GM18951 (cell line): ENCODE measurements at regions not wholly inside any gene's neighbourhood (a gene's known extent, or its start where the extent isn't known, plus 50 kb on each side); places are given as distances from the start of the nearest gene placed in this dataset.

ENCODE experiments used
- POLR2A ChIP-seq: IDR thresholded peaks from 4 replicates; pipeline ENCODE4 v1.6.1; 2011; ENCODE audit warnings: mild to moderate bottlenecking; ENCODE audit not compliant: insufficient read length, insufficient read depth; ENCODE audit errors: extremely low read depth
- in situ Hi-C: fragments of 300-500 bp; cut with MboI; formaldehyde crosslinking; loops from one replicate; pipeline ENCODE4 v1.12.0; 2022; ENCODE audit warnings: low sequenced_read_pairs, mixed read lengths, inconsistent platforms; ENCODE audit not compliant: unreplicated experiment

DNA sequence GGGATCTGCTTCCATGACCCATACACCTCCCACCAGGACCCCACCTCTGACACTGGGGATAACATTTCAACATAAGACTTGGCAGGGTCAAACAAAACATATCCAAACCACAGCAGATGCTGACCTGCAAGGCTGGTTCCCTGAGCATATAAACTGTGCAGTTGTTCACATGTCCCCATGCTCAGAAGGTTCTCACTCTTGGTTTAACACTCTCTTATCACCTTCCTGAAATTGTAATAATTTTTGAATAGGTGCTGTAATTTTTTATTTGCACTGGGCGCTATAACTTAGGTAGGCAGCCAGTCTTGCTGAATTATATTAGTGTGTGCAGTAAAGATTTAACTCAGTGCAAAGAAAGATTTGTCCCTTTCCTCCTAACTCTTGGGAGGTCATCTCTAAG, 824.8 kb upstream of the SOX9 start:
- in situ Hi-C loops: no loop called here
- TF ChIP-seq POLR2A: no peak

DNA sequence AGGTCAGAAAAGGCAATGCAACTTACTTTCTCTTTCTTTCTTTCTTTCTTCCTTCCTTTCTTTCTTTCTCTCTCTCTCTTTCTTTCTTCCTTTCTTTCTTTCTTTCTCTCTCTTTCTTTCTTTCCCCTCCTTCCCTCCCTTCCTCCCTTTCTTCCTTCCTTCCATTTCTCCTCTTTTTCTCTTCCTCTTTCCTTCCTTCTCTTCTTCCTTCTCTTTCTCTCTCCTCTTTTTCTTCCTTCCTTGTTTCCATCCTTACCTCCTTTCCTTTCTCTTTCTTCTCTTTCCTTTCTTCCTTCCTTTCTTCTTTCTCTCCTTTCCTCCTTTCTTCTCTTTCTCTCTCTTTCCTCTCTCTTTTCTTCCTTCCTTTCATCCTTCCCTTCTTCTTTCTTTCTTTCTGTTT, 819.8 kb upstream of the SOX9 start:
- no peak for TF ChIP-seq POLR2A
- in situ Hi-C loops: no loop called here

DNA sequence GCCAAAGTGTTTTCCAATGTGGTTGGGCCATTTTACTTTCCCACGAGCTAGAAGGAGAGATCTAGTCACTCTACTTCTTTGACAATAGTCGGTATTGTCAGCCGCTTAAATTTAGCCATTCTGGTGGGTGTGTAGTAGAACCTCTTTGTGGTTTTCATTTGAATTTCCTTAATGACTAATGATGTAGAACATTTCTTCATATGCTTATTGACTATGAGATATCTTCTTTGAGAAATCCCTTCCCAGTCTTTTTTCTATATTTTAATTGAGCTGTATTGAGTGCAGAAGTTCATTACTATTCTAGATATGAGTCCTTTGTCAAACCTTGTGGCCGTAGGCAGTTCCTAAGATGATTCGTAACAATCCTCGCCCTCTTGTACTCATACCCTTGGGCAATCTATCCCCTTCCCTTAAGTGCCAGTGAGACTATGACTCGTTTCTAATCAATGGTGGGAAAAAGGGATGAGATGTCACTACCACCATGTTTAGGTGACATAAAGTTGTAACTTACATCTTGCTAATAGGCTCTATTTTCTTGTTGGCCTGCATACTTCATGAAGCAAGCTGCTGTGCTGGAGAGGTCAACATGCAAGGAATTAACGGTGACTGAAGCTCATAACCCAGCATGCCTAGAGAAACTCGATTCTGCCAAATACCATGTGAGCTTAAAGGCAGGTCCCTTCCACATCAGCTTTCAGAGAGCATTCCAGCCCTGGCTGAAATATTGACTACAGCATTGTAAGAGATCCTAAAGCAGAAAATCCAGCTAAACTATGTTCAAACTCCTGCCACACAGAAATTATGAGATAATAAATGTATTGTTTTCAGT, 817.9 kb upstream of the SOX9 start:
- in situ Hi-C loops: no loop called here
- no peak for TF ChIP-seq POLR2A

GRCh38 chr17:71304498-71305158, 816.2 kb upstream of the SOX9 start:
- no peak for TF ChIP-seq POLR2A
- in situ Hi-C loops: no loop called here

GRCh38 chr17:71313866-71314265, 807.0 kb upstream of the SOX9 start:
- in situ Hi-C loops: no loop called here
- no peak for TF ChIP-seq POLR2A

GRCh38 chr17:71315568-71315967, 805.3 kb upstream of the SOX9 start:
- no peak for TF ChIP-seq POLR2A
- in situ Hi-C loops: no loop called here

DNA sequence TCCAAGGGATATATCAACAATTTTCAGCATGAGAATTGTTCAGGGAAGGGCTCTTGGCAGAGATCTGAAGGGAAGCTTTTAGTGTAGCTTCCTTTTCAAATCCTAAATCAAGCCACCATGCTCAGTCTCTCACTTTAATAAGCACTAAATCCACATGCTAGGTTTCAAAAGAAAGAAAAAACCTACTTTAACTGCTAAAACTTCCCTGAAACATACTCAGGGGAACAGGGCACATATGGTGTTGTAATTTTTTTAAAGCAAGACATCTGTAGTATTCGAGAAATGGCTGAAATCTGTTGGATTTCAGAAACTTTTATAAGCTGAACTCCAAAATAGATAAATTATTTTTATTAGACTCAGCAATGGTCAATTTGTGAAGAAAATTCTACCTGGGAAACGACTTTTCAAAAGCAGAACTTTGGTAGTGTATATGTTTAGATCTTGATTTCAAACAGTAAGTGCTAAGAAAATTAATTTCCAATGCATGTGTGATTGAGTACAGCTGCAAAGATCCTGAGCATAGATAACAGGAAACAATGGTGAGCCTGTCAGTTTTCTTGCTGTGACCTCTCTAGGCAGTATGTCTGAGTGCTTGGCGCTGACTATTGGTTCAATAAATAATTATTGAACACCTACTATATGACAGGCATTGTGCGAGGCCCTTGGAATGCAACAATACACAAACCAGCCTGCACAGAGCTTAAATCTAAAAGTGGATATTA, 804.5 kb upstream of the SOX9 start:
- no peak for TF ChIP-seq POLR2A
- in situ Hi-C loops: no loop called here

GRCh38 chr17:71320009-71320796, 800.6 kb upstream of the SOX9 start:
- TF ChIP-seq POLR2A: no peak
- in situ Hi-C loops: no loop called here

DNA sequence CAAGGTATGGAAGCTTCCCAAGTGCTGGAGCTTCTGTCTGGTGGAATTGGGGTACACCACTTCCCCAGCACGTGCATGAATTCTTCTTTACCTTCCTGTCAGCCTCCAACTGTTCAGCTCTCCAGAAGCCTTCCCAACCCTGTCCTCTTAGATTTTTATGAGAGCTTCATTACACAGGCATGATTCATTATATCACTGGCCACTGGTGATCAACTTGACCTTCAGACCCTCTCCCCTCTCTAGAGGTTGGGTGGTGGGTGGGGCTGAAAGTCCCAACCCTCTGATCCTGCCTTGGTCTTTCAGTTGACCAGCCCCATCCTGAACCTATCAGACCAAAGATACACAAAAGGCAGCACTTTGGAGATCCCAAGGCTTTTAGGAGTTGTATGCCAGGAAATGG, 795.7 kb upstream of the SOX9 start:
- no peak for TF ChIP-seq POLR2A
- in situ Hi-C loops: no loop called here

- in situ Hi-C loops: no loop called here
- no peak for TF ChIP-seq POLR2A
Observed at GRCh38 chr17:71325886-71326285, 794.9 kb upstream of the SOX9 start.

- in situ Hi-C loops: no loop called here
- no peak for TF ChIP-seq POLR2A
Observed at GRCh38 chr17:71327376-71328059, 793.3 kb upstream of the SOX9 start.

DNA sequence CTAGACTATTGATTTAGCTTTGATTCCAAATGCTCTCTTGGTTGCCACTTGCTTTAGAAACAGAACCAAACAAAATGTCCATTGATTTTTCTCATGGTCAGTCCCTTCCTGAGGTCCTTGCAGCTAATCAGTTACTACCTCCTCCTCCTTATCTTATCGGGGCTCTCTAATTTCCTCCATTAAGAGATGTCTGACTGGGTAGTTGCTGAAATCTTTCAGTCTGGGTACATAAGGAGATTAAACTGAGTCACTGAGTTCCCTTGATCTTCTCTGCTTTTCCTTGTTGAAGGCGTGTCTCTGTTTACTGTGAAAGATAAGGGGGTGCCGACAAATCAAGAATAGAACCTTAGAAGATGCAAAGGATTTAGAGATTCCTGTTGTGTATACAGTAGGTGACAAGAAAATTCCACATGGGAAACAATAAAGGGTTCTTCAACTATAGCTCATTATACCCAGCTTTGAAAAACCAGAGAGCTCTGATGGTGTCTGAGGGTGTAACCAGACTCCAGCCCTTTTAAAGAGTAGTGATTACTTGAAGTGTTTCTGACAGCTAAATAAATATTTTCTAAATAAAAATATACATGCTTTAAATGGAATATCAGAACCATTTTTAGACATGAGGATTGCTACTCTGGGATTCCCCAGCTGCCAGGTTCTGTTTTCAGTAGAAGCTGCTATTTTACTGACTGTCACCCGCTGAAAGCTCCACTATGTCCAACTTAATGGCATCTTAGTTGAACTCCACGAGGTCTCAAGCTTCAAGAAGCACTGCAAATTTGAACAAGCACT, 791.3 kb upstream of the SOX9 start:
- TF ChIP-seq POLR2A: no peak
- in situ Hi-C loops: no loop called here
